DND-41 (cell line): ENCODE measurements at regions not wholly inside any gene's neighbourhood (a gene's known extent, or its start where the extent isn't known, plus 50 kb on each side); places are given as distances from the start of the nearest gene placed in this dataset.

ENCODE experiments used
- ATAC-seq: fragments of 200-7000 bp; cut with Tn5 transposase; 3 replicates; pipeline ENCODE4 v1.9.1; 2021; ENCODE audit warnings: low read depth; ENCODE audit not compliant: insufficient read depth
- DNase-seq: peaks from one replicate; pipeline ENCODE4 v3.0.0-alpha.2; 2020
- H2AFZ ChIP-seq: 2 replicates; pipeline ENCODE4 v1.6.0; 2012; ENCODE audit warnings: low read depth, low read length
- H3K27ac ChIP-seq: 2 replicates; pipeline ENCODE4 v1.5.1; 2012; ENCODE audit warnings: low read length, inconsistent platforms
- H3K27me3 ChIP-seq: fragments of 200-600 bp; sonication (generic); 2 replicates; pipeline ENCODE4 v1.6.0; 2012; ENCODE audit warnings: low read length, mild to moderate bottlenecking, inconsistent platforms; ENCODE audit not compliant: insufficient read depth, poor library complexity
- H3K36me3 ChIP-seq: 2 replicates; pipeline ENCODE4 v1.5.1; 2012; ENCODE audit warnings: low read length, inconsistent platforms; ENCODE audit not compliant: insufficient read depth
- H3K4me1 ChIP-seq: 2 replicates; pipeline ENCODE4 v1.5.1; 2012; ENCODE audit warnings: mild to moderate bottlenecking, low read length; ENCODE audit not compliant: insufficient read depth
- H3K4me2 ChIP-seq: 2 replicates; pipeline ENCODE4 v1.6.0; 2012; ENCODE audit warnings: mild to moderate bottlenecking, moderate library complexity, low read length, inconsistent platforms; ENCODE audit not compliant: insufficient read depth
- H3K4me3 ChIP-seq, 2 experiments: fragments of 200-600 bp in 1 of 2; shearing (Covaris generic) in 1 of 2; 2 replicates each; pipeline ENCODE4 v1.5.1; 2012 to 2016; ENCODE audit warnings: inconsistent platforms in 2 of 2, low read length in 2 of 2, mild to moderate bottlenecking in 2 of 2, low read depth in 1 of 2, moderate library complexity in 1 of 2
- H3K79me2 ChIP-seq: 2 replicates; pipeline ENCODE4 v1.6.0; 2012; ENCODE audit warnings: low read length, inconsistent platforms; ENCODE audit not compliant: insufficient read depth
- H3K9ac ChIP-seq: 2 replicates; pipeline ENCODE4 v1.6.0; 2012; ENCODE audit warnings: low read depth, mild to moderate bottlenecking, inconsistent platforms, low read length, moderate library complexity
- H3K9me3 ChIP-seq: 2 replicates; pipeline ENCODE4 v1.5.1; 2012; ENCODE audit warnings: low read length, moderate library complexity, mild to moderate bottlenecking, inconsistent platforms; ENCODE audit not compliant: insufficient read depth, severe bottlenecking
- H4K20me1 ChIP-seq: 2 replicates; pipeline ENCODE4 v1.6.0; 2012; ENCODE audit warnings: low read length; ENCODE audit not compliant: insufficient read depth
- CTCF ChIP-seq: IDR thresholded peaks from 2 replicates; pipeline ENCODE4 v1.5.1; 2012; ENCODE audit warnings: borderline replicate concordance, low read length, moderate library complexity, mild to moderate bottlenecking; ENCODE audit not compliant: poor library complexity, severe bottlenecking; ENCODE audit errors: extremely low read depth
- EZH2 ChIP-seq: IDR thresholded peaks from 3 replicates; pipeline ENCODE4 v1.6.1; 2012; ENCODE audit warnings: borderline replicate concordance, low read depth, mild to moderate bottlenecking, moderate library complexity, low read length, inconsistent platforms; ENCODE audit not compliant: severe bottlenecking

GRCh38 chr5:54601411-54602230 is 84.1 kb downstream of the SNX18 start:
- H3K27me3 ChIP-seq: no peaks in the 10 kb centered on the region
- H3K9ac ChIP-seq: no peak overlapping the region
- no peaks in the 10 kb centered on the region for H4K20me1 ChIP-seq
- H3K36me3 ChIP-seq: no peaks in the 10 kb centered on the region
- H3K9me3 ChIP-seq: peaks cover 4% of the 10 kb centered on the region
- H3K27ac ChIP-seq: no peak overlapping the region
- no peak for TF ChIP-seq EZH2
- TF ChIP-seq CTCF: no peak
- no peaks in the 10 kb centered on the region for H3K79me2 ChIP-seq
- DNase-seq (no peak), ATAC-seq (no peak)
- H3K4me3 ChIP-seq: no peak overlapping the region
- H3K4me1 ChIP-seq: no peaks in the 10 kb centered on the region
- H3K4me2 ChIP-seq: no peak overlapping the region
- no peak overlapping the region for H2AFZ ChIP-seq
